CD4-positive, alpha-beta T cell (primary cell): ENCODE measurements at regions not wholly inside any gene's neighbourhood (a gene's known extent, or its start where the extent isn't known, plus 50 kb on each side); places are given as distances from the start of the nearest gene placed in this dataset.

Experiments
- ATAC-seq: fragments of 200-7000 bp; cut with Tn5 transposase; one replicate; pipeline ENCODE4 v1.10.0; 2022; ENCODE audit warnings: mild to moderate bottlenecking; ENCODE audit not compliant: poor library complexity
- CTCF ChIA-PET: fragments of 350-600 bp; sonication (Branson Sonifier 250); formaldehyde crosslinking; loops from one replicate; lab custom pipeline; 2021; ENCODE audit warnings: antibody characterized with exemption, inconsistent platforms; lab: Charles Lee
- POLR2A ChIA-PET: fragments of 350-600 bp; sonication (Branson Sonifier 250); formaldehyde crosslinking; loops from one replicate; lab custom pipeline; 2021; ENCODE audit warnings: antibody characterized with exemption, inconsistent platforms; lab: Charles Lee
- DNase-seq, 14 experiments: peaks; one replicate each; pipeline ENCODE4 v3.0.0-alpha.2; 2013 to 2020; ENCODE audit warnings: mixed read lengths in 2 of 14
- H3K27ac ChIP-seq, 2 donors: one replicate each; pipeline versions ENCODE4 v1.5.1 to v1.7.0; 2013; ENCODE audit warnings: low read length in 2 of 2, low read depth in 1 of 2, mild to moderate bottlenecking in 1 of 2
- H3K27me3 ChIP-seq, 2 experiments: 1 replicate in 1 of 2; 2 replicates in 1 of 2; pipeline versions ENCODE4 v1.6.1 to v1.7.0; 2013; ENCODE audit warnings: low read length in 2 of 2, control low read depth in 1 of 2, mild to moderate bottlenecking in 1 of 2, moderate library complexity in 1 of 2; ENCODE audit not compliant: insufficient read depth in 2 of 2, control insufficient read depth in 1 of 2
- H3K36me3 ChIP-seq: one replicate; pipeline ENCODE4 v1.6.1; 2013; ENCODE audit warnings: low read length, control low read depth; ENCODE audit not compliant: insufficient read depth
- H3K4me1 ChIP-seq: one replicate; pipeline ENCODE4 v1.6.1; 2013; ENCODE audit warnings: low read length, control low read depth; ENCODE audit not compliant: insufficient read depth
- H3K4me3 ChIP-seq: one replicate; pipeline ENCODE4 v1.5.1; 2013; ENCODE audit warnings: mild to moderate bottlenecking, low read length, moderate library complexity
- H3K9me3 ChIP-seq, 2 experiments: 1 replicate in 1 of 2; 2 replicates in 1 of 2; pipeline versions ENCODE4 v1.6.1 to v1.7.0; 2013; ENCODE audit warnings: low read length in 2 of 2, mild to moderate bottlenecking in 2 of 2, control low read depth in 1 of 2, moderate library complexity in 1 of 2; ENCODE audit not compliant: control insufficient read depth in 1 of 2, insufficient read depth in 1 of 2
- H3K27ac Mint-ChIP-seq: one replicate; pipeline ENCODE4 v1.8.0; 2020; ENCODE audit warnings: mixed read lengths
- H3K27me3 Mint-ChIP-seq: one replicate; pipeline ENCODE4 v1.8.0; 2021; ENCODE audit warnings: mixed read lengths
- H3K36me3 Mint-ChIP-seq: one replicate; pipeline ENCODE4 v1.8.0; 2021; ENCODE audit warnings: low read depth, mixed read lengths
- H3K4me1 Mint-ChIP-seq: one replicate; pipeline ENCODE4 v1.8.0; 2021; ENCODE audit warnings: low read depth, mixed read lengths
- H3K4me3 Mint-ChIP-seq: one replicate; pipeline ENCODE4 v1.8.0; 2020; ENCODE audit warnings: mild to moderate bottlenecking, mixed read lengths
- H3K9me3 Mint-ChIP-seq: one replicate; pipeline ENCODE4 v1.8.0; 2020; ENCODE audit warnings: mixed read lengths
- intact Hi-C, 2 experiments: fragments of 100-400 bp; cut with DNase I in 1 of 2; cut with micrococcal nuclease in 1 of 2; formaldehyde crosslinking; loops; one replicate each; pipeline versions ENCODE4 v1.15.1 to v1.9.0; 2023 to 2025; cut with DNase I, micrococcal nuclease
- TF ChIP-seq, protein P1 (sequence below): fragments of 200-600 bp; IDR thresholded peaks from one replicate; pipeline ENCODE4 v1.8.0; 2022; ENCODE audit warnings: antibody characterized with exemption, mild to moderate bottlenecking

DNA sequence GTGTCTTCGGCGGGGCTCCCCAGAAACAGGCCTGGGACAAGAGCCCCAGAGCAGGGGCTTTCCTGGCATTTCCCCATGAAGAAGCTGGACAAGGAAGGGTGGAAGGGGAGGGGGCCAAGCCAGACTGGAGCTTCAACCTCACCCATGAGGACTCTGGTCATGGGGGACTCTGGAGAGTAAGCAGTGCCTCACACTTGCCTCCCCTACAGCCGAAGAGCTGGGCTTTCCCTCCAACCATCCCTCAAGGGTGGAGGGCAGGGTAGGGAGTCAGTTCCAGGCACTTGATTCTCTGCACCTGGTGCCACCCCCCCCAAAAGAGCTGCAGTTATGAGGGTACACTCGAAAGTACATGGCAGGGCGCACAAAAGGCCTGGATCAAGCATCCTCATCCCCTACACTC, 246.6 kb downstream of the TFCP2L1 start:
- ChIA-PET POLR2A (no interaction called here), CTCF (no interaction called here)
- Histone ChIP-seq H3K36me3 (no peaks in the 10 kb centered on the region), H3K4me1 (no peaks in the 10 kb centered on the region), H3K9me3 (peaks cover 0 to 5% of the 10 kb centered on the region in 2 experiments), H3K27me3 (peaks cover 0 to 5% of the 10 kb centered on the region in 2 experiments), H3K4me3 (no peak overlapping the region), H3K27ac (no peak overlapping the region)
- intact Hi-C loops, result no loop called here
- TF ChIP-seq, protein P1, sequence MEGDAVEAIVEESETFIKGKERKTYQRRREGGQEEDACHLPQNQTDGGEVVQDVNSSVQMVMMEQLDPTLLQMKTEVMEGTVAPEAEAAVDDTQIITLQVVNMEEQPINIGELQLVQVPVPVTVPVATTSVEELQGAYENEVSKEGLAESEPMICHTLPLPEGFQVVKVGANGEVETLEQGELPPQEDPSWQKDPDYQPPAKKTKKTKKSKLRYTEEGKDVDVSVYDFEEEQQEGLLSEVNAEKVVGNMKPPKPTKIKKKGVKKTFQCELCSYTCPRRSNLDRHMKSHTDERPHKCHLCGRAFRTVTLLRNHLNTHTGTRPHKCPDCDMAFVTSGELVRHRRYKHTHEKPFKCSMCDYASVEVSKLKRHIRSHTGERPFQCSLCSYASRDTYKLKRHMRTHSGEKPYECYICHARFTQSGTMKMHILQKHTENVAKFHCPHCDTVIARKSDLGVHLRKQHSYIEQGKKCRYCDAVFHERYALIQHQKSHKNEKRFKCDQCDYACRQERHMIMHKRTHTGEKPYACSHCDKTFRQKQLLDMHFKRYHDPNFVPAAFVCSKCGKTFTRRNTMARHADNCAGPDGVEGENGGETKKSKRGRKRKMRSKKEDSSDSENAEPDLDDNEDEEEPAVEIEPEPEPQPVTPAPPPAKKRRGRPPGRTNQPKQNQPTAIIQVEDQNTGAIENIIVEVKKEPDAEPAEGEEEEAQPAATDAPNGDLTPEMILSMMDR, result no peak
- no peak for DNase-seq
- Mint-ChIP-seq H3K27ac (no peak overlapping the region), H3K27me3 (peaks cover 8% of the 10 kb centered on the region), H3K4me3 (no peak overlapping the region), H3K36me3 (no peaks in the 10 kb centered on the region), H3K9me3 (no peaks in the 10 kb centered on the region), H3K4me1 (no peaks in the 10 kb centered on the region)
- no peak for ATAC-seq

DNA sequence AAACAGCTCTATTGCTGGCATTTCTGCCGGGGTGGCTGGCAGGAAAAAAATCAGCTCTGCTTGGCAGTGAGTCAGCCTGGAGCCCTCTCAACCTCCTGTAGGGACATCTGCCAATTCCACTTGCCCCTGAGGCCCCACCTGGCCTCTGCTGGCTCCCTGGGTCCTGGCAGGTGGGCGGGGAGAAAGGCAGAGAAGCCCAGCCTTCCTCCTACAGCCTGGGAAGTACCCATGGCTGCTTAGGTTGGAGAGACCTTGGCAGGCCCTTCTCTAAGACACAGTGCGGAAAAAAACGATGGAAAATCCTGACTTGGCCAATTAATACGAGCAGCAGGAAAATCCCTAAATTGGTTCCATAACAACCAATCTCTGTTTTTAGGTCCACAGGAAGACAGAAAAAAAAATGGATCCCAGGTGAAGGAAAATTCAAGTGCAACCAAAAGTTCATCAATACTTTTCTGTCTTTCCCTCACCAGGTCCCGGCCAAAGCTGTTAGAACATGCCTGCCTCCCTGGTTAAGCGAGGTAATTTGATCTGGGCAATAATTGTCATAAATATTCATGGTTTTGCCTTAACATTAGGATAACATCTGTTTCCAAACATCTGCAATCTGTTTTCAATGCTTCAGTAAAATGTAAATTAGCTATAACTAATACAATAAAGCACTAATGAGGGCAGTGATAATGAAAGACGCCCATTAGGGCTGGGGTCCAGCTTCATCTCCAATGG, 245.9 kb downstream of the TFCP2L1 start:
- intact Hi-C loops, result no loop called here
- Mint-ChIP-seq H3K4me1 (no peaks in the 10 kb centered on the region), H3K27me3 (peaks cover 8% of the 10 kb centered on the region), H3K9me3 (no peaks in the 10 kb centered on the region), H3K27ac (no peak overlapping the region), H3K36me3 (no peaks in the 10 kb centered on the region), H3K4me3 (no peak overlapping the region)
- TF ChIP-seq, protein P1, result no peak
- no peak overlapping the region for H3K27ac ChIP-seq
- H3K27me3 ChIP-seq, result peaks cover 0 to 5% of the 10 kb centered on the region in 2 experiments
- no peaks in the 10 kb centered on the region for H3K4me1 ChIP-seq
- ATAC-seq (no peak), DNase-seq (no peak)
- H3K36me3 ChIP-seq, result no peaks in the 10 kb centered on the region
- H3K9me3 ChIP-seq, result peaks cover 0 to 5% of the 10 kb centered on the region in 2 experiments
- no peak overlapping the region for H3K4me3 ChIP-seq
- POLR2A ChIA-PET, result no interaction called here
- CTCF ChIA-PET, result no interaction called here

DNA sequence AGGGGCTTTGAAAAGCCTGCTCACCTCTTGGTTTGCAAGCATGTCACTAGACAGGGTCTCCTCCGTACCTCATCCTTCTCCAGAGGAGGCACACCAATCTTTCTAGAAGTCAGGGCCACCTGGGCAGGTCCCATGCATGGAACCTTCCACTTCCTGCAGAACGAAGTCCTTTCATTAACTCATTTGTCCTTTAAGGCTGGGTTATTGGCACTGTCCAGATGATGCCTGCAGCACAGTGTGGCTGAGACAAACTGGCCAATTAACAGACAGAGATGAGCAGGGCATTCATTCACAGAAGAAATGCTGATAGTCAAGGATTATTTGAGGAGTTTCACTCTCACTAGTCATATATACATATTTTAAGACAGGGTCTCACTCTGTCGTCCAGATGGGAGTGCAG, 245.3 kb downstream of the TFCP2L1 start:
- Histone ChIP-seq H3K9me3 (peaks cover 0 to 5% of the 10 kb centered on the region in 2 experiments), H3K27ac (no peak overlapping the region), H3K4me1 (no peaks in the 10 kb centered on the region), H3K27me3 (peaks cover 0 to 5% of the 10 kb centered on the region in 2 experiments), H3K36me3 (no peaks in the 10 kb centered on the region), H3K4me3 (no peak overlapping the region)
- peaks cover 8% of the 10 kb centered on the region for H3K27me3 Mint-ChIP-seq
- H3K9me3 Mint-ChIP-seq, result no peaks in the 10 kb centered on the region
- H3K27ac Mint-ChIP-seq, result no peak overlapping the region
- ATAC-seq (no peak), DNase-seq (no peak)
- ChIA-PET POLR2A (no interaction called here), CTCF (no interaction called here)
- no peaks in the 10 kb centered on the region for H3K4me1 Mint-ChIP-seq
- TF ChIP-seq, protein P1, result no peak
- no peak overlapping the region for H3K4me3 Mint-ChIP-seq
- intact Hi-C loops, result no loop called here
- no peaks in the 10 kb centered on the region for H3K36me3 Mint-ChIP-seq
